ENCODE measurements at regions not wholly inside any gene's neighbourhood (a gene's known extent, or its start where the extent isn't known, plus 50 kb on each side); places are given as distances from the start of the nearest gene placed in this dataset.
"Not testable (repeated sequence)": the region's sequence is repeated elsewhere in the genome, so short reads cannot be mapped to it uniquely, and the experiment has no call there.

DNA sequence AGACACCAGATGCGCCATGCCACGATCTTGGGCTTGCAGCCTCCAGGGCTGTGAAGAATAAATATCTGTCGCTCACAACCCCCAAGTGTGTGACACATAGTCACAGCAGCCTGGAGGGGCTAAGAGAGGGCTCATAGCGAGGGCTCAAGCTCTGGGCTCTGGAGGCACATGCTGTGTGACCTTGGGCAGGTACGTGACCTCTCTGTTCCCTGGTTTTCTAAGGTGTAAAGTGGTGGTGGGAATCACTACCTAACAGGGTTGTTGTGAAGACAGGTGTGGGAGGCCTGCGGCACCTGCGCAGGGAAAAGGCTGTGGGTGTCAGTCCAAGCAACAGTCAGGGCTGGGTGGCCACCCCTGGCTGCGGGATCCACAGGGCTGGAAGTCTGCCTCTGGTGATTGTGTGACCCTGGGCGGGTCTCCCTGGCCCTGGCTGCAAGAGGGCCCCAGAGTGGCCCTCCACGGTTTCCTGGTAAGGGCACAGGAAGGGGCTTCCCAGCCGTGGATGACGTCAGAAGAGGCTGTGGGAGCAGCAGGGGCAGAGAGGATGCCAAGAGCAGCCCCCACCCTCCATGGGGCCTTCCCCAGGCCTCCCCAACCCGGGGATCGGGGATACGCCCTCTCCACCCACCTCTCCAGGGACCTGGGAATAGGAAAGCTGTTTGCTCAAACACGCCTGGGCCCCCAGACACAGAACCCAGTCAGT is 218.8 kb upstream of the SGCG start:
- no peak for DNase-seq

DNA sequence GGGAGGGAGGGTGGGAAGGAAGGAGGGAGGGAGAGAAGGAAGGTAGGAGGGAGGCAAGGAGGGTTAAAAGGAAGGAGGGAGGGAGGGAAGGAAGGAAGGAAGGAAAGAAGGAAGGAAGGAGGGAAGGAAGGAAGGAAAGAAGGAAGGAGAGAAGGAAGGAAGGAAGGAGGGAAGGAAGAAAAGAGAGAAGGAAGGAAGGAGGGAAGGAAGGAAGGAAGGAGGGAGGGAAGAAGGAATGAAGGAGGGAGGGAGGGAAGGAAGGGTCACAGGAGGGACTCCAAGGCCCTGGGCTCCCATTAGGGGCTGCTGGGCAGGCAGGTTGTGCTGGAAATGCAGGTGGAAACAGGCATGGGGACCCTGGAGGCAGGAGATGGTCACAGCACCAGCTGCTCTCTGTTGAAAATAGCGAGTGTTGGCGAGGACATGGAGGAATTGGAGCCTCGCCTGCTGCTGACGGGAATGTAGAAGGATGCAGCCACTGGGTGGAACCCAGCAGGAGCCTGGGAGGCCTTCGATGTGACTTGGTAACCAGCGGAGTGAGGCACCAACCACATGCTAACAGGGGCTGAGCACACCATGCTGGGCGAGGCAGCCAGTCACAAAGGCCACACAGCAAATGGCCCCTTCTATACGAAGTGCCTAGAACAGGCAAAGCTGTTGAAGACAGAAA is 217.3 kb upstream of the SGCG start:
- not testable (repeated sequence) for DNase-seq

DNA sequence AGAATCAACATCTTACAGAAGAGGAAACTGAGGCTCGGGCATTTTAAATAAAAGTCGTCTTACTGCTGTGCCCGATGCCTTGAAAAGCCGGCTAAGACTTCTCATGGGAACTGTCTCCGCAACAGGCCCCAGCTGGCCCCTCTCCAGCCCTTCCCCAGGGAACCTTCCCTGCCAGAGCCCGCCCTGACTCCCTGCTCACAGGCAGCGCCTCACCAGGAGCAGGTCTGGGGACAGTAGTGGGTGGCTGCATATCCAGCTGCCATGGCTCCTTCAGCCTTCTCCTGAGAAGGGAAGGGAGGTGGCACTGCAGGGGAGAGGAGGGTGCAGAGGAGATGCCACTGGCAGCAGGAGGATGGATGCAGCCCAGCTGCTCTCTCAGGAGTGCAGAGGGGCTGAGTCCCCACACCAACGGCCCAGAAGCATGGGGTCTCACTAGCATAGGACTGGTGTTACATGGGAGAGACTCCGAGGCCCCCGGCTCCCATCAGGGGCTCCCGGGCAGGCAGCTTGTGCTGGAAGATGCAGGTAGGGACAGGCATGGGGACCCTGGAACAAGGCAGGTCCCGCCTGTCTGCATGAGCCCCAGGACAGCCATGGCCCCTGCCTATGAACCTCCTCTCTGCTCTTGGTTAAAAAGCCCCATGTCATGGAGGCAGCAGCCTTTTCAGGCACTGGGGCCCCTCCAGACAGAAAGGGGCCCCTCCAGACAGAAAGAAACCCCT is 216.4 kb upstream of the SGCG start:
- DNase-seq = peak; percentile 8

DNA sequence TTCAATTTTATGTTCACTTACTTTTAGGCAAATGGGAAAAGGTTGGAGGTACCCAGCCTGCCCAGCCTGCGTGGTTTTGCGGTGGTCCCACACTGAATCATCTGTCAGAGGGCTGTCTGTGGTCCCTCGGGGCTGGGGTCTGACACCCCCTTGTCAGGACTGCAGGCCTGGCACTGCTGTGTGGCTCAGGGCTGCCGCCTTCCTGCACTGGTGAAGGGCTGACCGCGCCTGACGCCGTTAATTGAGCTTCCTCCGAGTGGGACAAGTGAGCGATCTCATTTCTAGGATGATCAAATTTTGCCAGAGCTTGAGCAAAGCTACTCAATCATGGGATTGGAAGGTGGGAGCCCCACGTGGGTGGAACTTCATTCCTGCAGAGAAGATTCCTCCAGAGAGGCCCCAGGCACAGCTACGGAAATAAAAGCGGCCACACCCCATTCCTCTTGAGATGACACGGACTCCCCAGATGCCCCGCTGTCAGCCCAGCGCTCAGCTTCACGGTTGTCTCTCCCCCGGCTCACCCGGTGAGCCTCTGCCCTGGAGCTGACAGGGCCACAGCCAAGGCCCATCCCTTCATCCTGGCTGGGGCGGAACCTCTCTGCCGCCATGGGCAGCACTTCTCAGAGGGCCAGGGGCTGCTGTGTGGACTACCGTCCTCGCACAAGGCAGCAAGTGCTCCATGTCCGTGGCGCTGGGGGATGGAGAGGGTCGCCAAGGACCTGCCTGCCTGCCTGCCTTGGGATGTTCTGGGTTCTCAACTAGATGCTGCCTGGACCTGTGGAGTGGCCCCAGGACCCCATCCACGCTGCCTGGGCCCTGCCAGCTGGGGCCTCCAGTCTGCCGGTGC is 215.5 kb upstream of the SGCG start:
- peak; percentile 16 for DNase-seq

DNA sequence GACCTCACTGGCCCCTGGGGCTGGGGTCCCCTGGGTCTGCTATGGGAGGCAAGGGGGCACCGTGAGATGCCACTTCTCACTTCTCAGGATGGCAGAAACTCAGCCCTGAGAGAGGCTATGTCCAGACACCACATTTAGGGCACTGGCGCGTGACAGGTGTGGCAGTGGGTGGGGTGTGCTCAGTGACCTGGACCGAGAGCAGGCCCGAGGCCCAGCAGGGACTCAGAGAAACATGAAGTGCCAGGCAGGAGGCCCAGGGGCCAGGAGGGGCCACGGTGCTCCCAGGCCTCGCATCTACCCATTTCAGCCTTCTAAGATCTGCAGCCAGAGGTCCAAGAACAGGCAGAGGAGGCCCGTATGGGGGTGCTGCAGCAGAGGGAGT is 214.9 kb upstream of the SGCG start:
- not testable (repeated sequence) for DNase-seq

DNA sequence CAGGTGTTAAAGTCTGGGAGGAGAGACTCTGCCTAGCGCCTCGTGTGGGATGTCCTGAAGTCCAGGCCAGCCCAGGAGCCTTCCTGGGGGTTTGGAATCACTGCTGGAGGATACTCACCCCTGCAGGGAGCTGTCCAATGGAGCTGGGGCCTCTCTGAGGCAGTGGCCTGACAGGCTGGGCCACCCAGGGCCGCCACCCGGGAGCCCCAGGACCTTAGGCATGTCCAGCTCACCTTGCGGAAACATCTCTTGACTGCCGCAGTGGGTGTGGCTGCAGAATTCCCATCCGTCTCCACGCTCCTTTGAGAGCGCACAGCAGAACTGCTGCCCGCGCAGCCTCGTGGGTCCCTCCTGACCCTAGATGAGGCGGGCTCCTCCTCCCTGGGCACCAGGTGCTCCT is 214.0 kb upstream of the SGCG start:
- not testable (repeated sequence) for DNase-seq

DNA sequence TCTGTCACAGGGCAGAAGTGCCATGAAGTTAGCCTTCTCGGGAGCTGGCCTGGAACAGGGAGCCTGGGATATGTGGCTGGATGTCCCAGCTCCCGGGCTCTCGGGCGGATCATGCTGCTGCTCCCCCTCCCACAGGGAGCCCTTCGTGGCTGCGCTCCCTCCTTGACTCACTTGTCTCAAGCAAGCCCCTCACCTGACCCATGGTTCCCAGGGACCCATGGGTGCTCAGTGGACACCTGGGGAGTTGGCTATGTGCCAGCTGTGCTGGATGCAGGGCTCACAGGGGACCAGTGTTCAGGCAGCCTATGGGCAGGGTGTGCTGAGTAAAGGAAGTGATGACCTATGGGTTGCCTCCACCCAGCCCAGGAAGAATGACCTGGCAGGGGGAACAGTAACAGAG is 213.1 kb upstream of the SGCG start:
- DNase-seq = no peak

DNA sequence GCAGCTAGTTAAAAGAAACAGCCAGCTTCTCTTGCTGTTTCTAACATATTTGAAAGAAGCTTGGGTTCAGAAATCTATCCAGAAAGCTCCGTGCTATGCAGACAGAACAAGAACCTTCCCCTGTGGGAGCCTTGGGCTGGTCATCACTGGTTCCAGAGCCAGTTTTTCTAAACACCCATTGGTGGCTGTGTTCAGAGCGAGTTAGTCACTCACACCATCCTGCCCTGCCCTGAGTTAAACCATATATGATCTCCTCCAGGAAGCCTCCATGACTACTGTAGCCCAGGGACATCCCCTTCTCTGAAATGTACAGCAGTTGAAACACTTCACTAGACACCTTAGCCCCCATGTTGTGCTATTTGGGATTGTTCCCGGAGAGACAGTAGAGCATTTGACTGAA is 200.8 kb upstream of the SGCG start:
- DNase-seq = no peak

DNA sequence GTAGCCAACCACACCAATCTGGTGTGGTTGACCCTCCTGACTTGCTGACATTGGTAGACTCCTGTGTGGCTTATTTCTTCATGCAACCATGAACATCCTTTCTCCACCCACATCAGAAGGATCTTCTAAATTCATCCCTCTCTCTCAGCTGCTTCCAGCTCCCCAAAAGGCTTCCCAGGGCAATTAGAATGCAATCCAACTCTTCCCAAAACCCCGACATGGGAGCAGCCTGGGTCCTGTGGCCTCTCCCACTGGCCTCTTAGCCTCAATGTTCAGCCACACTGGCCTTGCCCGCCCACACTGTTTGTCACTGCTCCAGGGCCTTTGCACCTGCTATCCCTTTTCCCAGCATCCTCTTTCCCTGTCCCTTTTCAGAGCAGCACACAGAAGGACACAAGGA is 199.8 kb upstream of the SGCG start:
- no peak for DNase-seq

DNA sequence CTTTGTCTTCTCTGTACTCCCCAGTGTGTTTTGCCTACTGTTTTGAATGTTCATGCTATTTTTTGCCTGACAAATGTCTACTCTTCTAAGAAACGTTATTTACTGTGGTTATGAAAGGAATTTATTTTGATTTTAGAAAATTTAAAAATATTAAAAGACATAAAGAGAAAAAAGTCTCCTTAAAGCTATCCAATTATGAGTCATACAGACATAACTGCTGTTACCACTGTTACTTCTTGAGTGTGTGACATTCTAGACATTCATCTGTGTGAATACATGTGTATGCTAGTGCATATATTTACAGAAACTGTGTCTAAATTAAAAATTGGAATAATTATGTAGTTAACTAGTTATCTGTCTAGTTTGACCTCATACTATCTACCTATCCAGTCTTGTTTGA is 187.6 kb upstream of the SGCG start:
- DNase-seq = no peak

DNA sequence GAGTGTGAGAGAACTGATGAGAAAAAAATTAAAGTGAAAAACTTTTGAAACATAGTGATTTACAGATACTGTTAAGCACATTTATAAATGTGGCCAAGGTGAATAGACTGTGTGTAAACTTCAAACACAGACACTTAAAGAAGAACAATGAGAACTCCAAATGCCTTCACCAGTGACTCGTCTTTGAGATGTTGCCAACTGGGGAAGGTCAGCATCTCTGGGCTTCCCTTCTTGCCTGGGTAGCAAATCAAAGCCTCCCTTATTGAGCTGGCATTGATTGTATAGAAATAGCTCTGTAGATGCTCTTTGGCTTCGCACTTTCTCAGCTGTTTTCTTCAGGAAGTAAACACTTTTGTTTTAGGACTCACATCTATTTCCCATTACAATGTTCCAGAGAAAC is 177.3 kb upstream of the SGCG start:
- no peak for DNase-seq

DNA sequence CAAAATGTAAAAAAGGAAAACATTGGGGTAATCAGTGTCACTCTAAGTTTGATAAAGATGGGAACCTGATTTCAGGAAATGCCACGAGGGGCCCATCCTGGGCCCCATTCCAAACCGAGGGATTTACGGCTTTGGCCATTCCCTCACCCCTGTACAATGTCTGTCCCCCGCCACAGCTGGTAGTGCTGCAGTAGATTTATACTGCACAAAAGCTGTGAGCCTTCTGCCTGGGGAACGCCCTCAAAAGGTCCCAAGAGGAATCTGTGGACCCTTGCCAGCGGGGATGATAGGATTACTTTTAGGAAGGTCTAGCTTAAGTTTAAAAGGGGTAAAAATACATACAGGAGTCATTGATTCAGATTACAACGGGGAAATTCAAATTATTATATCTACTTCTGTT is 173.4 kb upstream of the SGCG start:
- DNase-seq = no peak

DNA sequence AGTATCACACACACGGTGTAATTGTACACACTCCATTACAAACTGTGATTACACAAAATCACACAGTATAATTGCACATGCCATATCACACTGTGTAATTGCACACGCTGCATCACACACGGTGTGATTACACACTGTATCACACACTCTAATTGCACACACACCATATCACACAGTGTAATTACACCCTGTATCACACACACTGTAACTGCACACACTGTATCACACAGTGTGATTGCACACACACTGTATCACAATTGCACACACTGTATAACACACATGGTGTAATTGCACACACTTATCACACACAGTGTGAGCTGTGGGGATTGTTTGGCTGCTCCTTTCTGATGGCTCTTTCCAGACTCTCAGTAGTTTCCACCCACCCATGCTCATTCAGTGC is 162.6 kb upstream of the SGCG start:
- no peak for DNase-seq

DNA sequence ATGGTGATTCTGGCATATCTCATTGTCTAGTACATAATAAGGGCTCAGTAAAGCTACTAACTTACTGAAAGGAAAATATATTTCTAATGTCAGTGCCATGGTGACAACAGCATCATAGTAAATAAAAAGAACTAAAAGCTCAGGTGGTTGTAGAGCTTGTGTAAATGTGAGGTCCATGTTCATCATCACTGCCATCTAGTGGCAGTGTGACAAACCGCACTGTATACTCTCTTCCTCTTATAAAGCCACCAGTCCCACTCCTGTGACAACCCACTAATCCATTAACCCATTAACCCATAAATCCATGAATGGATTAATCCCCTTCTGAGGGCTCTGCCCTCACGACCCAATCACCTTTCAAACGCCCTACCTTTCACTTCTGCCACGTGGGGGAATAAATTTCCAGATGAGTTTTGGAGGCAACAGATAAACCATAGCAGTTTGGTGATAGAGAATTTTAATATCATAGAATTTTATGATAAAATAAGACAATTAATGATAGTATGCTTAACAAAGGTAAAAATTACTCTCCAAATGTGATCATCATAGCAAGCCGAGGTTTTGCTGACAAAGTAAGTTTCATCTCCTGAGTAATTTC is 160.4 kb upstream of the SGCG start:
- peak; percentile 80 for DNase-seq

DNA sequence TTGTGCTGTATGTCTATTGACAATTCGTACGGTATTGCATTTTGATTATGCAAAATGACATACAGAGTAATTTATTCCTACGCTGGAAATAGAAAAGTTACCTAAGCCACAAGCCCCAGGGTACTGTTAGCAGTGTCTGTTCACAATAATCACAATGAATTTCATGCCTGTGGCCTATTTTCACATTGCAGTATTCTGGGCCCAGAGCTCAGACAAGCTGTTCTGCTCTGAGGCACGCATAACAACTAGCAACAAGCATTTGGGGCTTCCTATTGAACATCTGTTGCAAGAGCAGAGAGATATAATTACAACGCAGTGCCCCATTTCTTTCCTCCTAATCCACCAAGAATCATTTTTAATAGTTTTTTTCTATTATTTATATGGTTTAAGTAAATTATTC is 158.9 kb upstream of the SGCG start:
- peak; percentile 45 for DNase-seq

DNA sequence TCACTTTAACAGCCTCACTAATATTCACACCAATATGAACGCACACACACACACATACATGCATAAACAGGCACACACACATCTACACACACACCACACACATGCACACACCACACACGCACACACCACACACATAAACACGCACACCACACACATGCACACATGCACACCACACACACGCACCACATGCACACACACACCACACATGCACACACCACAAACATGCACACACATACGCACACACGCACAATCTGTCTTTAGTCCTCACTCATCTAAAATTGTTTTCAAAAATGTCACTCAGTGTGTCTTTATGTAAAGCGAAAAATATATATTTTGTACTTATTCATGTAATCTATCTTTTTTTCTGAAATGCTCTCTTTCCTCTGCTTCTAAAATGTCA is 158.1 kb upstream of the SGCG start:
- DNase-seq = no peak

DNA sequence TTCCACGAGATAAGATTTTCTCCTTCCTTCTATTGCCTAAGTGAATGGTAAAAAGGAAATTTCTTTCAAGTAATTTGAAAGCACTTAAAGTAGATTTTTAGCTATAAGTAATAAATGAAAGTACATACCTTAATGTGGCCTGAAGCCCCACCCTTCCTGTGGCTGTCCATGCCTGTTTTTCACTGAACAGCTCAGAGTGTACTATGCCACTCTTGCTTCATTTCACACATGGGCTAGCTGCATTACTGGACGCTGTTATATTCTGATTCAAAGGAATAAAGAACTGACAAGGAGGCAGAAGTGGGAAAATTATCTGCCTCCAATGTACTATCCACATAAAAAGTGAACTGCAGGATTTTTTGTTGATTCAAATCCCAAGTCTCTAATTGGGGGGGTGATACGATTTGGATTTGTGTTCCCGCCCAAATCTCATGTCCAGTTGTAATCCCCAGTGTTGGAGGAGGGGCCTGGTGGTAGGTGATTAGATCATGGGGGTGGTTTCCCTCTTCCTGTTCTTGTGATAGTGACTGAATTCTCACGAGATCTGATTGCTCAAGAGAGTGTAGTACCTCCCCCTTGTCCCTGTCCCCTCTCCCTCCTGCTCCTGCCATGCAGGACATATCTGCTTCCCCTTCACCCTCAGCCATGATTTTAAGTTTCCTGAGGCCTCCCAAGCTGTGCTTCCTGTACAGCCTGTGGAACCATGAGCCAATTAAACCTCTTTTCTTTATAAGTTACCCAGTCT is 154.7 kb upstream of the SGCG start:
- no peak for DNase-seq

DNA sequence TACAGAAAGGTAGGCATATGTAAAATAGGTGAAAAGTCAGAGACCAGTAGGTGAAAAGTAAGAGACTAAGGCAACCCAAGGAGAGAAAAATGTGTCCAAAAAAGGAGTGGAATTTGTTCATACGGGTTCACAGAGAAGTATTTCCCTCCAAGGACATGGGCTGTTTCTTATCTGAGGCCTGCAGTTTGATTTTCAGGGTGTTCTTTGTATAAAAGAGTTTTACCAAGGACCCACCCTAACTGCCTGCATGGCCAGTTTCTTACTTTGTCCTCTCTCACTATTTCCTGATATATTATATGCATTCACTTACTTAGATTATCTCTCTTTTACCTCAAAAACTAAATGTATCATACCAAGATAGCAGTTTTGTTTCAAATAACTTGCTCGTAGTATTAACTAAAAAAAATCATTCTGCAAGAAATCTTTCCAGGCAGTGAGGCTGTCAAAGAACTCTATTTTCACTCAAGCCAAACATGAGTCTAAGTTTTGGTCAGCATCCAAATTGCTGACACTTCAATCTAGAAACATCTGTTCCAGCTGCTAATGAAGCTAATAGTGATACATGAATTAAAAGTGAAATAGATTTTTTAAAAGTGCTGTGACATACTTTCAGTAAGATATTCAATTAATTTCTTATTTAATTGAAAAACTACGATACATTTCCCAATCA is 141.4 kb upstream of the SGCG start:
- no peak for DNase-seq

DNA sequence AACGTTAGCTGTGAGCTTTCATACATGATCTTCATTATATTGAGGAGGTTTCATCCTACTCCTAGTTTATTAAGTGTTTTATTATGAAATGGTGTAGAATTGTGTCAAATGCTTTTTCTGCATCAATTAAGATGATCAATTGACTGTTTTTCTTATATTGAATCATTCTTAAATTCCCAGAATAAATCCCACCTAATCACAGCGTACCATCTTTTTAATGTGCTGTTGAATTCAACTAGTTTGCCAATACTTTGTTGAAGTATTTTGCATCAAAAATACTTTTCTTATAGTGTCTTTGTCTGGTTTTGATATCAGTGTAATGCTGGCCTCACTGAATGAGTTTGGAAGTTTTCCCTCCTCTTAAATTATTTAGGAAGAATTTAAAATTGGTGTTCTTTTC is 138.6 kb upstream of the SGCG start:
- no peak for DNase-seq

DNA sequence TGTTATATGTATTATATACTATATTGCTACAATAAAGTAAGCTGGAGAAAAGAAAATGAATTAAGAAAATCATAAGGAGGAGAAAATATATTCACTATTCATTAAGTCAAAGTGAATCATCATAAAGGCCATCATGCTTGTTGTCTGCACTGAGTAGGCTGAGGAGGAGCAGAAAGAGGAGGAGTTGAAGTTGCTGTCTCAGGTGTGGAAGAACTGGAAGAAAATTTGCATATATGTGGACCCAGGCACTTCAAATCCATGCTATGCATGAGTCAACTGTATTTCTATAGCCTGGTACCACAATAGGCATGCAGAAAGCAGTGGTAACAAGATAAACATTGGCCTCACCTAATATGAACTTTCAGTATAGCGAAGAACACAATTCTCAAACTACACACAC is 135.9 kb upstream of the SGCG start:
- DNase-seq = no peak

DNA sequence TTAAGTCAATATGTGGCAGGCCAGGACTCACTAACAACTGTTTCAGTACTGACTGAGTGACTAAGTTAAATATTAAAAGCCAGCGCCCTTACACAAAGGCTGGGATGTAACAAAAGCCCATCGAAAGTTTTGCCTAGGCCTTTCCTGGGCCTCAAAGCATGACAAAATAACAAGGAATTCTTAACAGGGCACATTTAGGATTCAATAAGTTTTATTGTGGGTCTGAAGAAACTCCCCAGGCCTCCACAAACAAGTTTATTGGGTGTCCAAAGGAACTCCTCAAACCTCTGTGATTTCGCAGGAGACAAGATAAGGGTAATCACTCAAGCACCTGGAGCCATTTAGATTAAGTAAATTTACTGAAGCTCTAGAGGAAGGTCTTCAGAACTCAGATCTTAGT is 130.7 kb upstream of the SGCG start:
- DNase-seq = no peak

DNA sequence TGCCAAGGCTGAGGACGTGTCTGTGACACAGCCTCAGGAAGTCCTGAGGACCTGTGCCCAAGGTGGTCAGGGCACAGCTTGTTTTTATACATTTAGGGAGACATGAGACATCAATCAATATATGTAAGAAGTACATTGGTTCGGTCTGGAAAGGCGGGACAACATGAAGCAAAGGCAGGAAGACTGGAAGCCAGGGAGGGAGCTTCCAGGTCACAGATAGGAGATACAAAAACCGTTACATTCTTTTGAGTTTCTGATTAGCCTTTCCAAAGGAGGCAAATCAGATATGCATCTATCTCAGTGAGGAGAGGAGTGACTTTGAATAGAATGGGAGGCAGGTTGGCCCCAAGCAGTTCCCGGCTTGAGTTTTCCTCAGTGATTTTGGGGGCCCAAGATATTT is 127.1 kb upstream of the SGCG start:
- DNase-seq = not testable (repeated sequence)

All from eye (tissue), 1 donor.